Body of pancreas (tissue), 4 donors: ENCODE measurements at regions not wholly inside any gene's neighbourhood (a gene's known extent, or its start where the extent isn't known, plus 50 kb on each side); places are given as distances from the start of the nearest gene placed in this dataset.

Experiments used
- CTCF ChIP-seq, 7 experiments: fragments of 450-650 bp in 4 of 7; fragments of 200-600 bp in 3 of 7; sonication (generic) in 3 of 7; IDR thresholded peaks; one replicate each; pipeline ENCODE4 v1.5.1; 2016 to 2019; ENCODE audit warnings: antibody characterized with exemption in 7 of 7
- POLR2A ChIP-seq, 3 donors: fragments of 450-650 bp; IDR thresholded peaks; one replicate each; pipeline ENCODE4 v1.6.1; 2016; ENCODE audit warnings: antibody characterized with exemption in 3 of 3, mild to moderate bottlenecking in 2 of 3

DNA sequence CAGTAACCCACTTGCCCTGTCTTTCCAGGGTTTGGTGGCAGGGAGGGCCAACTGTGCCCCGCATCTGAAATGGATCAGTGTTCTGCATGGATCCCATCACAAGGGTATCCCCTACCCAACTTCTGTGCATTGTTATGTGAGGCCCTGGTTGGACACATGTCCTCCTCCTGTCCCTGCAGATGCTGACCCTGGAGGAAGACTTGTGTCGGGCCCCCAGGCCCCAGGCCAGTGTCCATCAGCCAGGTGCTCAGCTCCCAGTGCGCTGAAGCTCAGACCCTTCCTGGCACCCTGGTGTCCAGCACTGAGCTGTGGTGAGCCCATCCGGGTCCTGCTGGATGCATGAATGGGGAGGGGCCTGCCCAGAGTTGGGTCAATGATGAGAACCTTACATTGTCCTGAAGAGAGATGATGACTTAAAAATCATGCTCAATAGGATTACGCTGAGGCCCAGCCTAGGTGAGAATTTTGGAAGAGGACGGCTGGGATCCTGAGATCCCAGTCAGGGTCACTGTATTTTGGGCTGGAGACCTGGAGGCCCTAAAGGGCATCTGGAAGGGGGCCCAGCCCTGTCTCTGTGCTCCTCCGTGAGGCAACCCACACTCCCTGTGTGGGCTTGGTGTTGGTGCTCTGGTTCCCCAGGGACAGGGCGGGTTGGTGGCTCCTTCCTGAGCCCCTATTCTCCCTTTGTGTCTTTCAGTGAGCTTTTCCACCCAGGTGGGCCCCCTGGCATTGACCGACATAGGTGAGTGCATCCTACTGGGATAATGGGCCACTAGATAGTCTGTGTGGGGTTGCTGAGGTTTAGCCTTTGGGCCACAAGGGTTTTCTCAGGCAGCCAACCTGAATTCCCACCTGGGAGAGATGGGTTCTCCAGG is 199.1 kb downstream of the UBE3A start:
- TF ChIP-seq POLR2A (IDR thresholded peaks at IDR 0.05) (no peak), CTCF (IDR thresholded peaks at IDR 0.05) (no peak)
